ENCODE measurements at regions not wholly inside any gene's neighbourhood (a gene's known extent, or its start where the extent isn't known, plus 50 kb on each side); places are given as distances from the start of the nearest gene placed in this dataset.

- no CpG with 5 or more reads among the region's 2 CpGs for WGBS, 2 experiments (ENCODE audit: extremely low coverage in 2 of 2, insufficient read length in 1 of 2)
- H3K36me3 ChIP-seq (ENCODE audit: control insufficient read depth, insufficient read depth, low read length) = no peaks in the 10 kb centered on the region
- H3K18ac ChIP-seq (ENCODE audit: low read depth, low read length) = no peak overlapping the region
- H2AFZ ChIP-seq (replicated peaks; ENCODE audit: low read length, poor library complexity) = no peak overlapping the region
- H3K4me1 ChIP-seq (ENCODE audit: control insufficient read depth, insufficient read depth, low read length) = peaks cover 3% of the 10 kb centered on the region
- H3K9me1 ChIP-seq (ENCODE audit: insufficient read depth, low read length) = peaks cover 3% of the 10 kb centered on the region; the same call in 1 of the 2 replicates
- H3K9ac ChIP-seq (ENCODE audit: low read depth, low read length) = no peak overlapping the region
- intact Hi-C loops (cut with micrococcal nuclease) (loop anchor here (10.0 kb wide), 1 partner anchor 170 kb away; no protein-coding TSS in a partner anchor), dilution Hi-C loops (cut with HindIII; ENCODE audit: low sequenced_read_pairs, unreplicated experiment) (no loop called here), in situ Hi-C loops (cut with MboI; ENCODE audit: low sequenced_read_pairs) (no loop called here)
- H2AK9ac ChIP-seq (replicated peaks; ENCODE audit: low read depth, low read length, poor library complexity) = no peak overlapping the region
- H4K5ac ChIP-seq (ENCODE audit: low read depth, low read length) = no peak overlapping the region
- H2BK5ac ChIP-seq (ENCODE audit: low read depth, low read length, poor library complexity, severe bottlenecking) = no peak overlapping the region
- peak overlapping the region; percentile 81; the same call in 1 of the 2 replicates for H2BK20ac ChIP-seq (ENCODE audit: low read depth, low read length)
- H3K79me1 ChIP-seq (ENCODE audit: low read depth in 1 of 2, low read length in 2 of 2) = no peaks in the 10 kb centered on the region
- H3K9me3 ChIP-seq (ENCODE audit: control insufficient read depth, insufficient read depth, low read length) = no peaks in the 10 kb centered on the region
- H2BK120ac ChIP-seq (ENCODE audit: low read depth, low read length) = peak overlapping the region; percentile 75
- H4K20me1 ChIP-seq (ENCODE audit: insufficient read depth, low read length) = no peaks in the 10 kb centered on the region
- ChIA-PET POLR2A (ENCODE audit: unreplicated experiment) (no interaction called here), CTCF (no interaction called here)
- peak; percentile 46 for ATAC-seq (ENCODE audit: low read depth)
- H3K27ac ChIP-seq (ENCODE audit: insufficient read depth, low read length) = no peak overlapping the region
- H3K23ac ChIP-seq (ENCODE audit: low read depth, low read length) = peak overlapping the region; percentile 75
- no peaks in the 10 kb centered on the region; the same call in 1 of the 2 replicates for H3K27me3 ChIP-seq (ENCODE audit: control insufficient read depth, insufficient read depth, low read length)
- peak overlapping the region; percentile 56; the same call in 1 of the 2 replicates for H3K4me2 ChIP-seq (ENCODE audit: low read depth, low read length)
- peak overlapping the region; percentile 58 for H4K91ac ChIP-seq (ENCODE audit: insufficient read depth, low read depth, low read length)
- no peak for TF ChIP-seq MAFK (IDR thresholded peaks at IDR 0.05; ENCODE audit: low read depth, low read length)
- TF ChIP-seq RAD21 (IDR thresholded peaks at IDR 0.05; ENCODE audit: low read length) = no peak
- no peak for TF ChIP-seq POLR2A (IDR thresholded peaks at IDR 0.05; ENCODE audit: low read depth, low read length)
- no peak for TF ChIP-seq ELK1 (IDR thresholded peaks at IDR 0.05; ENCODE audit: borderline replicate concordance, low read depth, low read length)
- TF ChIP-seq FOS (IDR thresholded peaks at IDR 0.05; ENCODE audit: low read depth, low read length) = no peak
- TF ChIP-seq NFE2L2 (IDR thresholded peaks at IDR 0.05; ENCODE audit: low read depth, low read length) = no peak
- no peak for TF ChIP-seq MXI1 (IDR thresholded peaks at IDR 0.05; ENCODE audit: borderline replicate concordance, low read depth, low read length)
- TF ChIP-seq SMC3 (IDR thresholded peaks at IDR 0.05; ENCODE audit: low read depth, low read length) = no peak
- TF ChIP-seq CHD1 (IDR thresholded peaks at IDR 0.05; ENCODE audit: low read depth, low read length) = no peak
- TF ChIP-seq MAZ (IDR thresholded peaks at IDR 0.05; ENCODE audit: borderline replicate concordance, low read depth, low read length) = no peak
- no peak for TF ChIP-seq BHLHE40 (IDR thresholded peaks at IDR 0.05; ENCODE audit: low read depth, low read length)
- TF ChIP-seq RFX5 (IDR thresholded peaks at IDR 0.05; ENCODE audit: low read depth, low read length) = no peak
- H3K56ac ChIP-seq (ENCODE audit: extremely low read depth, insufficient read depth, low read length) = no peak overlapping the region; the same call in 1 of the 2 replicates
- 0 out of 2 replicates have a peak overlapping the region, but pooled peaks have one; percentile 26 for H3K14ac ChIP-seq (replicated peaks; ENCODE audit: low read depth, low read length)
- peak overlapping the region; percentile 54; the same call in 1 of the 3 replicates for H2BK15ac ChIP-seq (ENCODE audit: low read depth, low read length)
- peak; percentile 44 for DNase-seq
- H2AK5ac ChIP-seq (ENCODE audit: low read depth, low read length) = peak overlapping the region; percentile 15; the same call in 1 of the 2 replicates
- no TSS peak for BruUV-seq (replicated peaks)
- H3K4me3 ChIP-seq (ENCODE audit: insufficient read depth, low read depth, low read length) = no peak overlapping the region
- H3K4ac ChIP-seq (ENCODE audit: low read depth, low read length) = peak overlapping the region; percentile 83; the same call in 1 of the 2 replicates
- no peak overlapping the region for H4K8ac ChIP-seq (ENCODE audit: low read depth in 2 of 2, low read length in 2 of 2)
These were observed 59.0 kb downstream of the DRD1 start for GRCh38 chr5:175384724-175385552.
